Nephron progenitor cell (in vitro differentiated cells): ENCODE measurements at regions not wholly inside any gene's neighbourhood (a gene's known extent, or its start where the extent isn't known, plus 50 kb on each side); places are given as distances from the start of the nearest gene placed in this dataset.

Experiments
- DNase-seq: peaks from one replicate; pipeline ENCODE4 v3.0.0; 2021
- H3K27ac Mint-ChIP-seq: 2 replicates; pipeline ENCODE4 v1.8.0; 2021; ENCODE audit warnings: mild to moderate bottlenecking, moderate library complexity, mixed read lengths
- H3K27me3 Mint-ChIP-seq: 2 replicates; pipeline ENCODE4 v1.8.0; 2021; ENCODE audit warnings: mild to moderate bottlenecking, low read depth, mixed read lengths; ENCODE audit not compliant: poor library complexity
- H3K36me3 Mint-ChIP-seq: 2 replicates; pipeline ENCODE4 v1.8.0; 2021; ENCODE audit warnings: low read depth, mixed read lengths
- H3K4me1 Mint-ChIP-seq: 2 replicates; pipeline ENCODE4 v1.8.0; 2021; ENCODE audit warnings: mixed read lengths
- H3K4me3 Mint-ChIP-seq: 2 replicates; pipeline ENCODE4 v1.8.0; 2021; ENCODE audit warnings: mild to moderate bottlenecking, moderate library complexity, mixed read lengths
- H3K9me3 Mint-ChIP-seq: 2 replicates; pipeline ENCODE4 v1.8.0; 2021; ENCODE audit warnings: mild to moderate bottlenecking, moderate library complexity, mixed read lengths
- TF ChIP-seq, protein P1 (sequence below): fragments of 200-600 bp; sonication (generic); IDR thresholded peaks from 2 replicates; pipeline ENCODE4 v1.5.0; 2021; ENCODE audit warnings: antibody characterized with exemption

DNA sequence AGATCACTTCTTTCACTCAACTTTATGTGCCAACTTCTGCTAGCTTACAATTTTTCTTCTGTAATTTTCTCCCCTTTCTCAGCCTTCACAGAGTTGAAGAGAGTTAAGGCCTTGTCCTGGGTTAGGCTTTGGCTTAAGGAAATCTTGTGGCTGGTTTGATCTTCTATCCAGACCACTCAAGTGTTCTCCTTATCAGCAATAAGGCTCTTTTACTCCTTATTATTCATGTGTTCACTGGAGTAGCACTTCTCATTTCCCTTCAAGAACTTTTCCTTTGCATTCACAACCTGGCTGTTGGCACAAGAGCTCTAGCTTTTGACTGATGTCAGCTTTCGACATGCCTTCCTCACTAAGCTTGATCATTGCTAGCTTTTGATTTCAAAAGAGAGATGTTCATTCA lies 86.9 kb upstream of the ALDH1B1 start:
- peaks cover 3% of the 10 kb centered on the region for H3K27me3 Mint-ChIP-seq
- peaks cover 12% of the 10 kb centered on the region for H3K9me3 Mint-ChIP-seq
- no peak for DNase-seq
- peaks cover 18% of the 10 kb centered on the region for H3K4me1 Mint-ChIP-seq
- H3K36me3 Mint-ChIP-seq = no peaks in the 10 kb centered on the region
- no peak overlapping the region for H3K4me3 Mint-ChIP-seq
- no peak overlapping the region for H3K27ac Mint-ChIP-seq
- TF ChIP-seq, protein P1, sequence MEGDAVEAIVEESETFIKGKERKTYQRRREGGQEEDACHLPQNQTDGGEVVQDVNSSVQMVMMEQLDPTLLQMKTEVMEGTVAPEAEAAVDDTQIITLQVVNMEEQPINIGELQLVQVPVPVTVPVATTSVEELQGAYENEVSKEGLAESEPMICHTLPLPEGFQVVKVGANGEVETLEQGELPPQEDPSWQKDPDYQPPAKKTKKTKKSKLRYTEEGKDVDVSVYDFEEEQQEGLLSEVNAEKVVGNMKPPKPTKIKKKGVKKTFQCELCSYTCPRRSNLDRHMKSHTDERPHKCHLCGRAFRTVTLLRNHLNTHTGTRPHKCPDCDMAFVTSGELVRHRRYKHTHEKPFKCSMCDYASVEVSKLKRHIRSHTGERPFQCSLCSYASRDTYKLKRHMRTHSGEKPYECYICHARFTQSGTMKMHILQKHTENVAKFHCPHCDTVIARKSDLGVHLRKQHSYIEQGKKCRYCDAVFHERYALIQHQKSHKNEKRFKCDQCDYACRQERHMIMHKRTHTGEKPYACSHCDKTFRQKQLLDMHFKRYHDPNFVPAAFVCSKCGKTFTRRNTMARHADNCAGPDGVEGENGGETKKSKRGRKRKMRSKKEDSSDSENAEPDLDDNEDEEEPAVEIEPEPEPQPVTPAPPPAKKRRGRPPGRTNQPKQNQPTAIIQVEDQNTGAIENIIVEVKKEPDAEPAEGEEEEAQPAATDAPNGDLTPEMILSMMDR = no peak

DNA sequence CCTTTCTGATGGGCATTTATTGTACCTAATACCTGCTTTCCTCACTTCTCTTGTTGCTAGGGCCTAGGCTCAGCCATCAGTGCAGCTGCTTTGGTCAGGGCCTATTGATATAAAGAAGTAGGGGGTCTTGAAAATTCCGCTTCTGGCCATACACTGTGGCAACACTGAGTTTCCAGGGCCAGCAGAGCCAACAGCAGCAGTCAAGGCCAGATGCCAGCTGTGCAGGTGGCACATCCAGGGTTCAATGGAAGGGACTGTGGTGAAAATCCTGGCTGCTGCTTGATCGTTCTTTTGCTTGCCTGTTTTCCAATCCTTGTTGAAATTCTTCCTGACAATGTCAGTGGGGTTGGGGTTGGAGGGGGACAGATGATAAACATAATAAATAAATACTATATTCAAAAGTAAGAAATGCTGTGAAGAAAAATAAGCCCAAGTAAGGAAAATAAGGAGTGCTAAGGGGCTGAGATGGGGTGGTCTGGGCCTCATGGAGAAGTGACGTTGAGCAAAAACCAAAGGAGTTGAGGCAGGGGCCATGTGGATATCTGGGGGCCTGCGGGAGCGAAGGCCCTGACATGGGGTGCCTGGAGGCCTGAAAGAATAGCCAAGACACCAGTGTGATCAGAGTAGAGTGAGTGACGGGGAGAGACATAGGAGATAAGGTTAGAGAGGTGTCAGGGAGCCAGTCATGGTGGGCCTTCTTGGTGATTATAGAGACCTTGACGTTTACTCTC lies 91.0 kb upstream of the ALDH1B1 start:
- Mint-ChIP-seq H3K4me1 (peaks cover 27% of the 10 kb centered on the region), H3K9me3 (peaks cover 12% of the 10 kb centered on the region), H3K4me3 (no peak overlapping the region), H3K36me3 (no peaks in the 10 kb centered on the region), H3K27ac (no peak overlapping the region), H3K27me3 (peaks cover 2% of the 10 kb centered on the region)
- DNase-seq = no peak
- TF ChIP-seq, protein P1 = no peak

DNA sequence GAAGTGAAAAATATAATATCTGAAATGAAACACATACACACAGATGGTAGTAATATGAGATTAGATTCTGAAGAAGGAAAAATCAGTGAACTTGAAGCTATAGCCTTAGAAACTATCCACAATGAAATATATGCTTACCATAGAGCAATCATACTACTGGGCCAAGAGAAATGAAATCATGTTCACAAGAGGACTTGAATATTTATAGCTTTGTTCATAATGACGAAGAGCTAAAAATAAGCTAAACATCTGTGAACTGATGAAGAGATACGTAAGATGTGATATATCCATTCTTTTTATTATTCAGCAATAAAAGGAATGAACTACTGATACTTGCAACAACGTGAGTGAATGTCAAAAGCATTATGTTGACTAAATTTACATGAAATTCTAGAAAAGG lies 92.6 kb upstream of the ALDH1B1 start:
- no peaks in the 10 kb centered on the region for H3K36me3 Mint-ChIP-seq
- H3K4me1 Mint-ChIP-seq = peaks cover 34% of the 10 kb centered on the region
- H3K27me3 Mint-ChIP-seq = peaks cover 8% of the 10 kb centered on the region
- DNase-seq = no peak
- H3K27ac Mint-ChIP-seq = no peak overlapping the region
- no peak overlapping the region for H3K4me3 Mint-ChIP-seq
- H3K9me3 Mint-ChIP-seq = no peaks in the 10 kb centered on the region
- TF ChIP-seq, protein P1 = no peak

DNA sequence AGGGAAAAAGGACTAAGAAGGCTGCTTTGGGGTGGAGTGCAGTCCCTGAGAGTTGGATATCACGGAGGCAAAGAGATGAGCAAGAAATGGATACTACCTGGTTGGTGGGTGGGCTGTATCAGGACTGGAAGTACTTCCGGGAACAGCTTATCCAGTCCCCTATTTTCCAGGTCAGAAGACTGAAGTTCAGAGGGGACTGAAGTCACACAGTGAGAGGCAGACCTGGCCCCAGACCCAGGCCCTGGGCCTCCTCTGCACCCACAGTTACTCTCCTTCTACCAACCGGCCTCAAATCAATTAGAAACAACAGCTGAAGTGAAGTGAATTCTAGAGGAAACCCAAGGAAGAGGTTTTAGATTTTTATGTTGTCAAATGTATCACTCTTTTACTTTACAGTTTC lies 93.6 kb upstream of the ALDH1B1 start:
- TF ChIP-seq, protein P1 = no peak
- Mint-ChIP-seq H3K9me3 (no peaks in the 10 kb centered on the region), H3K27me3 (peaks cover 8% of the 10 kb centered on the region), H3K36me3 (no peaks in the 10 kb centered on the region), H3K4me1 (peaks cover 37% of the 10 kb centered on the region), H3K4me3 (no peak overlapping the region), H3K27ac (no peak overlapping the region)
- DNase-seq = no peak

DNA sequence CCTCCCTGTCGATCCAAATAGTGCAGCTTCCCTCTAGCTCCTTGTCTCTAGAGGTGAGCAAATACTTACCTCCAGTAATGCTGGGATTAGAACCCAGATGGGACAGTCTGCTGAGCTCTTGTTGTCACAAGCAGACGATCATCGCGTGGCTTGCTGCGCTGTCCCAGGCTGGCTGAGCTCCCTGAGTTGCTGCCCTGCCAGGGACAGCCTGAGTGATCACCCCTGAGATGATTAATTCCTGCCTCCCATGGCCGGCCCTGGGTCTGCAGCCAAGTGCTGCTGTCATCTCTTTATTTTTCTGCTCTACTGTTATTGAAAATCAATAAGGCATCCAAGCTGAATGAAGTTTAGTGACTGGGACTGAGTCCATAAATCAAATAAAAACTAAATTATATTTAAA lies 94.0 kb upstream of the ALDH1B1 start:
- Mint-ChIP-seq H3K27me3 (peaks cover 8% of the 10 kb centered on the region), H3K4me1 (peaks cover 41% of the 10 kb centered on the region), H3K36me3 (no peaks in the 10 kb centered on the region), H3K4me3 (no peak overlapping the region), H3K27ac (no peak overlapping the region), H3K9me3 (no peaks in the 10 kb centered on the region)
- TF ChIP-seq, protein P1 = no peak
- DNase-seq = no peak

DNA sequence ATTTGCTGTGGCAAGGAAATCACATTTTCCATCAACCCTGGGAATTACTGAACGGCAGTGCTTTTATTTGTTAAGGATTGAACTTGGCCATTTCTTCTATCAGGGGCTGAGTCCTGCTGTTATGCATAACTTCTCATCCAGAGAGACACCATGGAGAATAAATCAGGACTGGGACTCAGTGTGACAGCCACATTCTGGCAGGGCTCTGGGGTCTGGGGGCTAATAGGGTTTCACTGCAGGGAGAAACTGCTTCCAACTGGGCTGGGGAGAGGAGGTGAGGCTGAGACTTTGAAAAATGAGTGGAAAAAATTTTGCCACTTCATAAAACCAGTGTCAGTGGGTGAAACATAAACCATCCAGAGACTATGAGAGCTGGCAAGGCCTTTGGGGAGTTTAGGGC lies 95.7 kb upstream of the ALDH1B1 start:
- peaks cover 13% of the 10 kb centered on the region for H3K27me3 Mint-ChIP-seq
- H3K9me3 Mint-ChIP-seq = no peaks in the 10 kb centered on the region
- H3K36me3 Mint-ChIP-seq = no peaks in the 10 kb centered on the region
- H3K4me3 Mint-ChIP-seq = peak overlapping the region; percentile 47
- H3K27ac Mint-ChIP-seq = peak overlapping the region; percentile 97
- peaks cover 41% of the 10 kb centered on the region for H3K4me1 Mint-ChIP-seq
- peak; percentile 30 for DNase-seq
- TF ChIP-seq, protein P1 = no peak
